ENCODE measurements at regions not wholly inside any gene's neighbourhood (a gene's known extent, or its start where the extent isn't known, plus 50 kb on each side); places are given as distances from the start of the nearest gene placed in this dataset.
"Not testable (repeated sequence)": the region's sequence is repeated elsewhere in the genome, so short reads cannot be mapped to it uniquely, and the experiment has no call there.

DNA sequence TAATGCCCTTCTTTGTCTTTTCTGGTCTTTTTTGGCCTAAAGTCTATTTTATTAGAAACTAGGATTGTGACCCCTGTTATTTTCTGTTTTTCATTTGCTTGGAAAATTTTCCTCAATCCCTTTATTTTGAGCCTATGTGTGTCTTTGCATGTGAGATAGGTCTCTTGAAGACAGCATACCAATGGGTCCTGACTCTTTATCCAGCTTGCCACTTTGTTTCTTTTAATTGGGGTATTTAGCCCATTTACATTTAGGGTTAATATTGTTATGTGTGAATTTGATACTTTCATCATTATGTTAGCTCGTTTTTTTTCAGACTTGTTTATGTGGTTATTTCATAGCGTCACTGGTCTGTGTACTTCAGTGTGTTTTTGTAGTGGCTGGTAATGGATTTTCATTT, 682.6 kb downstream of the JRKL start:
- no peaks in the 10 kb centered on the region for H3K27me3 ChIP-seq
- no peaks in the 10 kb centered on the region for H3K4me1 ChIP-seq
- no peak for DNase-seq
- H3K27ac ChIP-seq, result no peak overlapping the region
- no peak overlapping the region for H3K4me3 ChIP-seq
- peaks cover 0 to 9% (median 0%) of the 10 kb centered on the region in 4 donors for H3K9me3 ChIP-seq
- TF ChIP-seq POLR2A (IDR thresholded peaks at IDR 0.05), result no peak
- TF ChIP-seq, protein P1, sequence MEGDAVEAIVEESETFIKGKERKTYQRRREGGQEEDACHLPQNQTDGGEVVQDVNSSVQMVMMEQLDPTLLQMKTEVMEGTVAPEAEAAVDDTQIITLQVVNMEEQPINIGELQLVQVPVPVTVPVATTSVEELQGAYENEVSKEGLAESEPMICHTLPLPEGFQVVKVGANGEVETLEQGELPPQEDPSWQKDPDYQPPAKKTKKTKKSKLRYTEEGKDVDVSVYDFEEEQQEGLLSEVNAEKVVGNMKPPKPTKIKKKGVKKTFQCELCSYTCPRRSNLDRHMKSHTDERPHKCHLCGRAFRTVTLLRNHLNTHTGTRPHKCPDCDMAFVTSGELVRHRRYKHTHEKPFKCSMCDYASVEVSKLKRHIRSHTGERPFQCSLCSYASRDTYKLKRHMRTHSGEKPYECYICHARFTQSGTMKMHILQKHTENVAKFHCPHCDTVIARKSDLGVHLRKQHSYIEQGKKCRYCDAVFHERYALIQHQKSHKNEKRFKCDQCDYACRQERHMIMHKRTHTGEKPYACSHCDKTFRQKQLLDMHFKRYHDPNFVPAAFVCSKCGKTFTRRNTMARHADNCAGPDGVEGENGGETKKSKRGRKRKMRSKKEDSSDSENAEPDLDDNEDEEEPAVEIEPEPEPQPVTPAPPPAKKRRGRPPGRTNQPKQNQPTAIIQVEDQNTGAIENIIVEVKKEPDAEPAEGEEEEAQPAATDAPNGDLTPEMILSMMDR (IDR thresholded peaks at IDR 0.05), result no peak
- H3K36me3 ChIP-seq, result no peaks in the 10 kb centered on the region

DNA sequence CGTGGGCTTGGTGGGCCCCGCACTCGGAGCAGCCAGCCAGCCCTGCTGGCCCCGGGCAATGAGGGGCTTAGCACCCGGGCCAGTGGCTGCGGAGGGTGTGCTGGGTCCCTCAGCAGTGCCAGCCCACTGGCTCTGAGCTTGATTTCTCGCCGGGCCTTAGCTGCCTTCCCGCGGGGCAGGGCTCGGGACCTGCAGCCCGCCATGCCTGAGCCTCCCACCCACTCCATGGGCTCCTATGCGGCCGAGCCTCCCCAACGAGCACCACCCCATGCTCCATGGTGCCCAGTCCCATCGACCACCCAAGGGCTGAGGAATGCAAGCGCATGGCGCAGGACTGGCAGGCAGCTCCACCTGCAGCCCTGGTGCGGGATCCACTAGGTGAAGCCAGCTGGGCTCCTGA, 686.9 kb downstream of the JRKL start:
- not testable (repeated sequence) for H3K27me3 ChIP-seq, H3K4me3 ChIP-seq, H3K27ac ChIP-seq, H3K9me3 ChIP-seq, H3K4me1 ChIP-seq, H3K36me3 ChIP-seq
- DNase-seq, result peak in 1 of 3 donors; percentile 13

DNA sequence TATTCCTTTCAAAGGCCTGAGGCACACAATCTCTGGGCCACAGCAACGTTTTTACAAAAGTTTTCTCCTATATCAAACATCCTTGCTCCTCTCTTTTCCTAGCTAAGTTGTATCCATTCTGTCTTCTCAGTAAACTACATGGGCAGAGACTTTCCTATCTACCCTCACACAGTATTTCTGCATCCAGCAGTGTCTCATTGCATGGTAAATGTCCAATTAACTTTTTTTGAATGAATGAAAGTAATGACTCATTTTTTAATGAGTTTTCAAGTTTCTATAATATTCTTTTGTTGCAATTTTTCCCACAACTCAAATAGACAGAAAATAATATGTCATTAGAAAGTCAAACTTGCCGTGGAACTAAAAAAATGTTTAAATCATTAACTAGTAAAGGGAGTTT, 688.6 kb downstream of the JRKL start:
- DNase-seq, result no peak
- H3K27me3 ChIP-seq, result no peaks in the 10 kb centered on the region
- H3K4me1 ChIP-seq, result no peaks in the 10 kb centered on the region

DNA sequence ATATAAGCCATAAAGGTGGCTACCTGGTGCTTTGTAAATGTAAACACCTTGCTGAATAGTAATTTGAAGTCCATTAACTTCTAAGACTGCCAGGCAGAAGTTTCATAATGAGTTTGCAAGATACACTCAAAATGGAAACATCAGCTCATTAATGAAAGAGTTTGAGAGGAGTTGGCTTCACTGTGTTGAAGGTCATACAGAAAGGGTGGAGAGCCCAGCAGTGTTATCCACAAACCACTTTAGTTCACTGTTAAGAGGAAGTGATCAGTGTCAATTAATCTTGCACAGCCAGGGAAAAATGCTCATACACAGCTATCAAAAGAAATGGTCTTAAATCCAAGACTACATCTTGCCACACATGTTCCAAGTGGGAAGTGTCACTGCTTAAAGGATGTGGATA, 689.4 kb downstream of the JRKL start:
- no peak for DNase-seq
- Histone ChIP-seq H3K4me3 (no peak overlapping the region), H3K4me1 (no peaks in the 10 kb centered on the region), H3K27me3 (no peaks in the 10 kb centered on the region), H3K36me3 (no peaks in the 10 kb centered on the region), H3K9me3 (no peaks in the 10 kb centered on the region), H3K27ac (no peak overlapping the region)
- TF ChIP-seq, protein P1 (IDR thresholded peaks at IDR 0.05), result no peak
- no peak for TF ChIP-seq POLR2A (IDR thresholded peaks at IDR 0.05)

More for the DNA sequence above, 688.6 kb downstream of the JRKL start:
- Histone ChIP-seq H3K36me3 (no peaks in the 10 kb centered on the region), H3K4me3 (no peak overlapping the region), H3K27ac (no peak overlapping the region), H3K9me3 (no peaks in the 10 kb centered on the region)
- TF ChIP-seq POLR2A (IDR thresholded peaks at IDR 0.05), result no peak
- TF ChIP-seq, protein P1 (IDR thresholded peaks at IDR 0.05), result no peak

DNA sequence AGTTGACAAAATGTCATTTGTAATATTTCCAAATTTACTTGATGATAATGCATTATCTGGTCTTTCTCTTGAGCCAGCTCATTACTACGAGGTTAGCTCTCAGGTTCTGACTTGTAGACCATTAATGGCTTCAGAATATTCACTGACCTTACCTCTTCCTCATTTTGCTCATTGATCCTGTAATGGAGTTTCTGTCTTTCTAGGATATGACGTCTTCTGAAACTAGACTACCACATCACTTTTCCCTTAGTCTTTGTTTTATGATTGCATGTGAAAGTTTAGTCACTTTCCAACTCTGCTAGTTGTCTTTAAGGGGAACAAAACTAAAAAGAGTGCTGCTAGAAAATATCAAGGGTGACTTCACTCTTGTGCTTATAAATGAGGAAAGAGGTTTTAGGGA, 697.6 kb downstream of the JRKL start:
- H3K9me3 ChIP-seq, result no peaks in the 10 kb centered on the region
- H3K27ac ChIP-seq, result no peak overlapping the region
- H3K4me3 ChIP-seq, result no peak overlapping the region
- H3K27me3 ChIP-seq, result no peaks in the 10 kb centered on the region
- H3K4me1 ChIP-seq, result no peaks in the 10 kb centered on the region
- H3K36me3 ChIP-seq, result no peaks in the 10 kb centered on the region
- DNase-seq, result no peak
- TF ChIP-seq, protein P1 (IDR thresholded peaks at IDR 0.05), result no peak
- no peak for TF ChIP-seq POLR2A (IDR thresholded peaks at IDR 0.05)

DNA sequence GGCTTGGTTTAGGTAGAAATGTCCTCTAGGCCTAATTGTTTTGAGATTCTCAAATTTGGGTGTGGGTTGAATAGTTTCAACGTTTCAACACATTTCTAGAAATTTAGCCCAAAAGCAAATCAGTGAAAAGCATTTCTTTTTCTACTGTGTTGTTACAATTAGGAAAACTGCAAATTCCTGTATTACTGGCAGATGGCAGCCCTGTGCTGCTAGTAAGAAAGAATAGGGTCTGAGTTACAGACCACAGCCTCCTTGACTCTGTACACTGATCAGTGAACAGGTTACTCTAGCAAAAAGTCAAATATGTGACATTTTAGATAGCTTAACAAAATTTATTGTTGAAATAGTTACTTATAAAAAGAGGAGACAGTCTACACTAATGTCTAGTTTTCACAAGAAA, 703.0 kb downstream of the JRKL start:
- TF ChIP-seq POLR2A (IDR thresholded peaks at IDR 0.05), result no peak
- TF ChIP-seq, protein P1 (IDR thresholded peaks at IDR 0.05), result no peak
- Histone ChIP-seq H3K4me1 (no peaks in the 10 kb centered on the region), H3K27me3 (no peaks in the 10 kb centered on the region), H3K4me3 (no peak overlapping the region), H3K27ac (no peak overlapping the region), H3K9me3 (no peaks in the 10 kb centered on the region), H3K36me3 (no peaks in the 10 kb centered on the region)
- no peak for DNase-seq

DNA sequence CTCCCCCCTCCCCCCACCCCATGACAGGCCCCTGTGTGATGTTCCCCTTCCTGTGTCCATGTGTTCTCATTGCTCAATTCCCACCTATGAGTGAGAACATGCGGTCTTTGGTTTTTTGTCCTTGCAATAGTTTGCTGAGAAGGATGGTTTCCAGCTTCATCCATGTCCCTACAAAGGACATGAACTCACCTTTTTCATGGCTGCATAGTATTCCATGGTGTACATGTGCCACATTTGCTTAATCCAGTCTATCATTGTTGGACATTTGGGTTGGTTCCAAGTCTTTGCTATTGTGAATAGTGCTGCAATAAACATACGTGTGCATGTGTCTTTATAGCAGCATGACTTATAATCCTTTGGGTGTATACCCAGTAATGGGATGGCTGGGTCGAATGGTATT, 712.4 kb downstream of the JRKL start:
- H3K27me3 ChIP-seq, H3K4me3 ChIP-seq, H3K4me1 ChIP-seq, H3K9me3 ChIP-seq, H3K27ac ChIP-seq, DNase-seq, H3K36me3 ChIP-seq: not testable (repeated sequence)

Measured in Peyer's patch (tissue), 4 donors.